Amniotic stem cell (primary cell): ENCODE measurements at regions not wholly inside any gene's neighbourhood (a gene's known extent, or its start where the extent isn't known, plus 50 kb on each side); places are given as distances from the start of the nearest gene placed in this dataset.
"Not testable (repeated sequence)": the region's sequence is repeated elsewhere in the genome, so short reads cannot be mapped to it uniquely, and the experiment has no call there.

ENCODE experiments used
- DNase-seq: peaks from one replicate; lab custom pipeline; 2025; lab: John Stamatoyannopoulos, UW

GRCh38 chr4:14309431-14309830 lies 681.9 kb upstream of the BOD1L1 start:
- no peak for DNase-seq

GRCh38 chr4:14313757-14314156 lies 686.2 kb upstream of the BOD1L1 start:
- no peak for DNase-seq

- DNase-seq, result no peak
These were observed 687.2 kb upstream of the CPEB2 start for GRCh38 chr4:14315129-14315528.

GRCh38 chr4:14317351-14317750 lies 684.9 kb upstream of the CPEB2 start:
- DNase-seq, result no peak

- DNase-seq, result no peak
These were observed 683.6 kb upstream of the CPEB2 start for GRCh38 chr4:14318671-14319070.

- no peak for DNase-seq
These were observed 680.6 kb upstream of the CPEB2 start for GRCh38 chr4:14321723-14322122.

- DNase-seq, result no peak
These were observed 679.1 kb upstream of the CPEB2 start for GRCh38 chr4:14323191-14323590.

GRCh38 chr4:14329228-14329627 lies 673.1 kb upstream of the CPEB2 start:
- DNase-seq, result no peak

- no peak for DNase-seq
These were observed 668.7 kb upstream of the CPEB2 start for GRCh38 chr4:14333616-14334015.

- DNase-seq, result no peak
These were observed 668.1 kb upstream of the CPEB2 start for GRCh38 chr4:14334166-14334565.

GRCh38 chr4:14335872-14336271 lies 666.4 kb upstream of the CPEB2 start:
- no peak for DNase-seq

GRCh38 chr4:14336656-14337055 lies 665.6 kb upstream of the CPEB2 start:
- no peak for DNase-seq

GRCh38 chr4:14337892-14338584 lies 664.2 kb upstream of the CPEB2 start:
- DNase-seq, result no peak

- DNase-seq, result no peak
These were observed 663.6 kb upstream of the CPEB2 start for GRCh38 chr4:14338585-14339265.

- no peak for DNase-seq
These were observed 662.6 kb upstream of the CPEB2 start for GRCh38 chr4:14339715-14340114.

GRCh38 chr4:14340321-14340720 lies 662.0 kb upstream of the CPEB2 start:
- no peak for DNase-seq

- no peak for DNase-seq
These were observed 658.3 kb upstream of the CPEB2 start for GRCh38 chr4:14343961-14344360.

- peak; percentile 39 for DNase-seq
These were observed 656.9 kb upstream of the CPEB2 start for GRCh38 chr4:14345356-14345775.

- DNase-seq, result no peak
These were observed 654.8 kb upstream of the CPEB2 start for GRCh38 chr4:14347526-14347925.

GRCh38 chr4:14348506-14348905 lies 653.8 kb upstream of the CPEB2 start:
- no peak for DNase-seq

- DNase-seq, result not testable (repeated sequence)
These were observed 643.6 kb upstream of the CPEB2 start for GRCh38 chr4:14358544-14359160.

GRCh38 chr4:14359991-14360390 lies 642.3 kb upstream of the CPEB2 start:
- no peak for DNase-seq

GRCh38 chr4:14361084-14361483 lies 641.2 kb upstream of the CPEB2 start:
- DNase-seq, result no peak
